ENCODE measurements at regions not wholly inside any gene's neighbourhood (a gene's known extent, or its start where the extent isn't known, plus 50 kb on each side); places are given as distances from the start of the nearest gene placed in this dataset.
"Not testable (repeated sequence)": the region's sequence is repeated elsewhere in the genome, so short reads cannot be mapped to it uniquely, and the experiment has no call there.

GRCh38 chrX:118261151-118261550 lies 84.8 kb upstream of the WDR44 start:
- DNase-seq, result no peak

GRCh38 chrX:118271775-118272174 lies 74.1 kb upstream of the WDR44 start:
- DNase-seq, result no peak

GRCh38 chrX:118272242-118272641 lies 73.7 kb upstream of the WDR44 start:
- DNase-seq, result no peak

- DNase-seq, result no peak
Measured at GRCh38 chrX:118286066-118286762, 59.7 kb upstream of the WDR44 start.

GRCh38 chrX:118295818-118296217 lies 50.1 kb upstream of the WDR44 start:
- DNase-seq, result not testable (repeated sequence)

Data from NCI-H187 (cell line).